GM12891 (cell line): ENCODE measurements at regions not wholly inside any gene's neighbourhood (a gene's known extent, or its start where the extent isn't known, plus 50 kb on each side); places are given as distances from the start of the nearest gene placed in this dataset.

Experiments used
- DNase-seq: peaks from one replicate; pipeline ENCODE4 v3.0.0; 2011; ENCODE audit warnings: low spot score; ENCODE audit not compliant: insufficient read length
- FAIRE-seq: peaks from 2 replicates; lab custom pipeline; 2011; peaks lifted over from hg19 to GRCh38; lab: Jason Lieb, UNC
- PAX5 ChIP-seq: IDR thresholded peaks from 2 replicates; pipeline ENCODE4 v1.6.1; 2011; ENCODE audit warnings: low read length, moderate library complexity, mild to moderate bottlenecking; ENCODE audit not compliant: insufficient read depth, severe bottlenecking
- POLR2A ChIP-seq: IDR thresholded peaks from 2 replicates; pipeline ENCODE4 v1.6.1; 2011; ENCODE audit warnings: low read depth, low read length, control low read depth
- POLR2AphosphoS5 ChIP-seq: IDR thresholded peaks from 2 replicates; pipeline ENCODE4 v1.6.1; 2011; ENCODE audit warnings: low read depth, low read length, control low read depth
- POU2F2 ChIP-seq: IDR thresholded peaks from 2 replicates; pipeline ENCODE4 v1.6.1; 2011; ENCODE audit warnings: low read depth, mild to moderate bottlenecking, control low read depth, low read length, moderate library complexity
- SPI1 ChIP-seq: IDR thresholded peaks from 2 replicates; pipeline ENCODE4 v1.6.1; 2011; ENCODE audit warnings: low read depth, low read length, control low read depth
- TAF1 ChIP-seq: IDR thresholded peaks from 2 replicates; pipeline ENCODE4 v1.6.1; 2011; ENCODE audit warnings: low read depth, low read length, control low read depth

- DNase-seq (no peak), FAIRE-seq (no peak)
- no peak for TF ChIP-seq PAX5
These were observed 600.7 kb upstream of the SGCD start for GRCh38 chr5:155726267-155726666.

GRCh38 chr5:155727512-155728145 lies 599.3 kb upstream of the SGCD start:
- TF ChIP-seq POLR2AphosphoS5 (no peak), POLR2A (no peak), TAF1 (no peak), POU2F2 (no peak), PAX5 (no peak), SPI1 (no peak)
- DNase-seq, result no peak
- no peak for FAIRE-seq

DNA sequence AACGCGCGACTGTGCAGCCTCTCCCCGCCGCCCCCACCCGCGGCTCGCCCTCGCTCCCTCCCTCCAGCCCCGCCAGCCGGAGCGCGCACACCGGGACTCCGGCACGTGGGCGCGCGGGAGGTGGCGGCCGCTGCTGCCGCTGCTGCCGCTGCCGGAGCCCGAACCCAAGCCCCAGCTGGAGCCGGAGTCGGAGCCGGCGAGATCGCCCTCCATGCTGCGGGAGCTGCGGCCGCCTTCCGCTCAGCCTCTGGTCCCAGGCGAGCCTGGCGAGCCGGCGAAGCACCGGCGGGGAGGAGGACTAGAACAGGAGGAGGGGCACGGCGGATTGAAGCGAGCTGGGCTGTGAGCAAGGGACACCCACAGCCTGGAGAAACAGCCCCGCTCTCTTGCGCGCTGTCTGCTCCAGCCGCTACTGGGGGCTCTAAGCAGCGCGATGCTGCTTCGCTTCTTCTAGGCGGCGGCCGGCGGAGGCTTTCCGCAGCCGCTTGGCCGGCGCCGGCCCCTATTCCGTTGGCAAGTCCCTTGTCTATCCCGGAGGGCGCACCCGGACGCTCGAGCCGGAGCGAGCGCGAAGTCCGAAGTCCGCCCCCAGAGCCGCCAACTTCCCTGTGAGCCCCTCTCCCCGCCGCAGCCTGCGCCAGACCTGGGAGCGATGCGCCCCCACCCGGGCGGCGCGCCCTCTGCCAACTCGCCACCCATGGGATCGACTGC lies 598.7 kb upstream of the SGCD start:
- TF ChIP-seq SPI1, result no peak
- no peak for TF ChIP-seq POLR2AphosphoS5
- TF ChIP-seq TAF1, result no peak
- no peak for TF ChIP-seq POU2F2
- no peak for TF ChIP-seq PAX5
- no peak for TF ChIP-seq POLR2A
- DNase-seq, result no peak
- FAIRE-seq, result no peak

GRCh38 chr5:155728857-155729683 lies 597.9 kb upstream of the SGCD start:
- TF ChIP-seq SPI1 (no peak), POU2F2 (no peak), PAX5 (no peak)
- FAIRE-seq (no peak), DNase-seq (no peak)

DNA sequence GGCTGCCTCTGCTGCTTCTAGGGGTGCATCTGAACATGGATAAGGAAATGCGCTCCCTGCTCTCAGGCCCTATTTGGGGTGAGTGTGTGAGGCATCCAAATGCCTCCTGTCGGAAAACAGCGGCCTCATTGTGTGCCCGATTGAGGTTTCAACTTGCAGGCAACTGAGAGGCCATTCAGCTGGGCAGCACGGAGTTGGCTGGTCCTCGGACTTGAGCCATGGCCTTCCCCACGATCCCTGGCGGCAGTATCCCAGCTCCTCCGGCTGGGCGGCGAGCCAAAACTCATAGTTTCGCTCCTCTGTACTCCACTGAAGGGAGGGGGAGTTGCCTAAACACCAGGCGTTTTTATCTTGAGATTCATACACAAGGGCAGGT lies 597.3 kb upstream of the SGCD start:
- DNase-seq (no peak), FAIRE-seq (no peak)

DNA sequence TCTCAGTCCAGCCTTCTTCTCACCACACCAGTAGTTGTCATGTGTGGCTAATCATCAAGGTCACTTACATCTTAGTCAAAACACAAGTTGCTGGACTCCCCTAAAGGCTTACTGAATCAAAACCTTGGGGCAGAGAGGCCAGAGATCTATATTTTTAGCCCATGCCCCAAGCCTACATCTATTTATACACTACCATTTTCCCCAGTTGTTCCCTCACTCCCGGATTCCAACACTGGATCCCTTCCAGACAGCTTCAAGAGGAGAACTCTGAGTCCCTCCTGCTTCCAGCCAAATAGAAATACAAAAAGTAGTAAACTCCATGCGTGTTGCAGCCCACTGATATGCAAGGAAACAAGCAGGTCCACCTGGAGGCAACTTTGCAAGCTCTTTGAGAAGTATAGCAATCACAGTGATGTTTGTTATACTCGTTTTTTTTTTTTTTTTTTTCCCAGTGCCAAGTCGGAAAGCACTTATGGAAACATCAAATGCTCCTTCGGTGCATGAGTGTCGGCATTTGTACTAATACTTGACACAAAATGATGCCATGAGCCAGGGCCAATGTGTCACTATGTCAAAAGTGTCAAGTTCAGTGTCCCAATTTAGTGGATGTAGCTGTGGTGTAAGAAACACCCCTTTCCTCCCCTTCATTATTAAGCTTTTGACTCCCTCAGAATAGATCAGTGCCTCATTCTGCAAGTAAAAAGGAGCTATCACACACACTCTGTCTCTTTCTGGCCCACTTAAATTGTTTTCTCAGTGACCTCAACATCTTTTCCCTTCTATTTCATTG lies 594.2 kb upstream of the SGCD start:
- FAIRE-seq, result no peak
- DNase-seq, result no peak
- TF ChIP-seq POLR2AphosphoS5 (no peak), POU2F2 (no peak), POLR2A (no peak), PAX5 (no peak), SPI1 (no peak), TAF1 (no peak)

More for the DNA sequence above, 597.3 kb upstream of the SGCD start:
- TF ChIP-seq POU2F2 (no peak), SPI1 (no peak), POLR2AphosphoS5 (no peak), POLR2A (no peak), TAF1 (no peak), PAX5 (no peak)

DNA sequence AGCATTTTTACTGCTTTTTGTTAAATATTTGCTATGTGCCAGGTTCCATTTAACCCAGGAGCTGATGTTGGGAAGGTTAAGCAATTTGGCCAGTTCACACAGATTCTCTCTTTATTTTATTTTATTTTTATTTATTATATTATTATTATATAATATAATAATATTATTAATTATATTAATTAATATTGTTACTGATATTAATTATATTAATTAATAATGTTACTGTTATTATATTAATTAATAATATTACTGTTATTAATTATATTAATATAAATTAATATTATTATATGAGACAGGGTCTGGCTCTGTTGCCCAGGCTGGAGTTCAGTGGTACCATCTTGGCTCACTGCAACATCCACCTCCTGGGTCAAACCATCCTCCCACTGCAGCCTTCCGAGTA lies 593.0 kb upstream of the SGCD start:
- FAIRE-seq, result no peak
- no peak for DNase-seq
- TF ChIP-seq POLR2AphosphoS5 (no peak), POLR2A (no peak), POU2F2 (no peak), TAF1 (no peak), PAX5 (no peak), SPI1 (no peak)

- DNase-seq (no peak), FAIRE-seq (no peak)
- no peak for TF ChIP-seq PAX5
- TF ChIP-seq TAF1, result no peak
- TF ChIP-seq POLR2AphosphoS5, result no peak
- TF ChIP-seq POLR2A, result no peak
- no peak for TF ChIP-seq SPI1
- no peak for TF ChIP-seq POU2F2
These were observed 591.6 kb upstream of the SGCD start for GRCh38 chr5:155735388-155735787.

DNA sequence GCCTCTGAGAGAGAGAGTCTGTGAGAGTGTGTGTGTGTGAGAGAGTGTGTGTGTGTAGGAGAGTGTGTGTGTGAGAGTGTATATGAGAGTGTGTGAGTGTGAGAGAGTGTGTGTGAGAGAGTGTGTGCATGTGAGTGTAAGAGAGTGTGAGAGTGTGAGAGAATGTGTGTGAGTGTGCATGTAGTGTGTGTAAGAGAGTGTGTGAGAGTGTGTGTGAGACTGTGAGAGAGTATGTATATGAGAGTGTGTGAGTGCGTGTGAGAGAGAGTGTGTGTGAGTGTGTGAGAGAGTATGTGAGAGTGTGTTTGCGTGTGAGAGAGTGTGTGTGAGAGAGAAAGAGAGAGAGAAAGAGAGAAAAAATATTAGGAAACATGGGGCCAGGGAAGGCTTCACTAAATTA lies 588.3 kb upstream of the SGCD start:
- DNase-seq (no peak), FAIRE-seq (no peak)
- TF ChIP-seq PAX5 (no peak), POLR2AphosphoS5 (no peak), SPI1 (no peak), TAF1 (no peak), POU2F2 (no peak), POLR2A (no peak)
